NCI-H2196 (cell line): ENCODE measurements at regions not wholly inside any gene's neighbourhood (a gene's known extent, or its start where the extent isn't known, plus 50 kb on each side); places are given as distances from the start of the nearest gene placed in this dataset.

Source experiments
- DNase-seq: peaks from one replicate; lab custom pipeline; 2025; ENCODE audit not compliant: unreplicated experiment; lab: John Stamatoyannopoulos, UW

DNA sequence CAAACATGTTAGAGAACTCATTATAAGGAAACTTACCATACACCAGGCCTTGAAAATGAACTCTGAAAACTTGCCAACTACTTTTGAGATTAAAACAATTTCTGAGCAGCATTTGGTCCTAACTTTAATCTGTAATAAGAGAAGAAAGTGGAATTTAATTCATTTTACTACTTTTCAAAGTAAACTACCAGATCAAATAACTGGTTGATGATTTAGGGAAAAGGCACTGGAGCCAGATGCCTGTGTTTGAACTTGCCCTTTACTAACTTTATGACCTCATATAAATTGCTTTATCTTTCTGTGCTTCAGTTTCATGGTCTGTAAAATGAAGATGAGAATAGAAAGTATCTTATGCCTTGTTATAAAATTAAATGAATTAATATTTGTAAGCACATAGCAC lies 159.9 kb upstream of the PCDH18 start:
- no peak for DNase-seq

DNA sequence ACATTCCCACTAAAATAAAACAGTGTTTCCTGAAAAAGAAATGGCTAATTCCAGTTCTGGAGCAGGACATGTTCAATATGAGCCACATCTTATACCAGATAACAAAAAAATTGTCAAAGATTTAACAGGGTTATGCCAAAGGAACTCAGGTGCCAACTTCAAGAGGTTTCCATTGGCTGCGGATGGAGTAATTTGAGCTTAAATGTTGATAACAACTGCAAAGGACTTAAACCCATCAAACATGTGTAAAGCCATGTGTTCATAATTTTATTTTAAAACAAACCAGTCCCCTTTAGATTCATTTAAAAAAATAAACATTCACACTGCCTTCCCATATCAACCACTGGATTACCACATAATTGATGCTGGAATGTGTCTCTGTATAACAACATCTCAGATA lies 156.4 kb upstream of the PCDH18 start:
- DNase-seq = no peak

DNA sequence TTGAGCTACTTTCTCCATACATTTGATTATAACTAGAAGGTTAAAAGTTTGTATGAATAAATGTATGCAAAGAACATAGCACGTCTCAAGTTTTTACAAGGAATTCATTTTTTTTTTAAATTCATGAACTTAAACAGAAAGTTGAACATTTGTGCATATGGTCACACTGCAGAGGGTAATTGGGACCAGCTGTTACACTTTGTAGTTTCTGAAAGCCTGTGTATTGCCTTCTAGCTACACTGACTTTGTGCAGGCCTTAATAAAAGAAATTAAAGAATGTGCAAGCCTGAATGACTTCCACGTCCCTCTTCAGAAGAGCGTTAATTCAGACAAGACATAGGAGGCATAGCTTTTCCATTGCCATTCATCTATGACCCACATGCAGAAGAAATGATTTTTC lies 153.1 kb upstream of the PCDH18 start:
- DNase-seq = no peak

DNA sequence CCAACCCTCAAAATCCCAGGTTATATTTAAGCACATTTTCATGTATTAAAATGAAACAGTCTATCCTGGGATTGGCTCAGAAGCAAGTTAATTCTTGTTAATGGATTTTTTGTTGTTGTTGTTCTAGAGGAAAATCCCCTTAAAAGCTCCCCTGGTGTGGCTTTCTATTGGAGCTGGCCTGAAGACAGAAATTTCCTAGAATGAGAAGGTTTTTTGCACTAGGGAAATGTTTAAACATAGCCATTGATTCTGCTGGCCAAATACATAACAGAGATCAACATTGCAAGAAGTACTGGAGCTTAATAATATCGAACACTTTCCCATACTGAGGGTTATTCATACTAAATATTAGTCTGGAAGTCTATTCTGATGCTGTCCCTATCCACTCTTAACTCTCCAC lies 148.8 kb upstream of the PCDH18 start:
- no peak for DNase-seq

DNA sequence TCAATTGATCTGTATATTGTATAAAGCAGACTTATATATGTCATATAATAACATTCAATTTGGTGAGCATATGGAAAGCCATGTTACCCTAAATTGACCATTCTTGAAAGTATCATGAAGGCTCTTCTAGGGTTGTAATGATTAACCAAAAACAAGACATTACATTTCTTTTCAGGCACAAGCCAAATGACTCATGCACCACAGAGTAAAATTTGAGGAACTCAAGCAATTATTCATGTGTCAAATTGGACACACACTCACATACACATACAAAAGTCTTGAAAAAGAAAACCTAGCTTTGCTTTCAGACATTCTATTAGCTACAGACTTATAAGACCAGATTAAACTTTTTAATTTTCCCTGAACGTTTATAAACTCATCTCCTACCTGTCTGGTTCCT lies 146.5 kb upstream of the PCDH18 start:
- DNase-seq = no peak

DNA sequence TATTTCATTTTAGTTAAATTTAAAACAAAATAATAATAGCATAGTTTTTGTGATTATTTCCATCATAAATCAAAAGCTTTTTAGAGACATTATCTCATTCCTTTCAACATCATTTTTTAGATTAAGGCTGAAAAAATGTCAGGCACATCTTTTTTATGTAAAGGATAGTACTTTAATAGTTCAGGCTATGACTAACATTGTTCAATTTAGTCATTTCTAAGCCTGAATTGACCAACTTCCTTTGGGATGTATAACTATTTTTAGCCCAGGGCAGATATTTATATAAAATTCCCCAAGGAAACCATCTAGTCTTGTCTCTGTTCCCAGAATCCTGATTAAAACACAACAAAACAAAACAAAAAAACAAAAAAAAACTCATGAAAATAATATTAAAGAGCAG lies 145.6 kb upstream of the PCDH18 start:
- no peak for DNase-seq

DNA sequence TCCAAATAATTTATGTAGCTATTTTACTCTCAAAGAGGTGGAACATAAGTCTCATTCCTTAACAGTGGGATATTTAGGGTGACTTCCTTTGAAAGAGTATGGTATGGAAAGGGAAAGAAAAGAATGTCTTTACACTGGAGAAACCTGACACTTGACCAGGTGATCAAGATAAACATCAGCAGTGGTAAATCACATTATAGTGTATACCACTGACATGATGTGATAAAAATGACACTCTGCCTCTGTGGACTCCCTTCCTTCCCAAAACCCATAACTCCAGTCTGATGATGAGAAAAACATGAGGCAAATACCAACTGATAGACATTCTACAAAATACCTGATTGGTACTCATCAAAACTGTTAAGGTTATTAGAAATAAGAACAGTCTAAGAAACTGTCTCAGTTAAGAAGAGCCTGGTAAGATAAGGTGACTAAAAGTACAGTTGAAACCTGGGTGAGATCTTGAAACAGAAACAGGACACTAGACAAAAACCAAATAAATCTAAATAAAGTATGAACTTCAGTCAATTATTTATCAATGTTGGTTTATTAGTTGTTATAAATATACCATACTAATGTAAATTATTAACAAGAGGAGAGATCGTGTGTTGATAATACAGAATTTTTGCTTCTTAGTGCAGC lies 144.2 kb upstream of the PCDH18 start:
- no peak for DNase-seq

DNA sequence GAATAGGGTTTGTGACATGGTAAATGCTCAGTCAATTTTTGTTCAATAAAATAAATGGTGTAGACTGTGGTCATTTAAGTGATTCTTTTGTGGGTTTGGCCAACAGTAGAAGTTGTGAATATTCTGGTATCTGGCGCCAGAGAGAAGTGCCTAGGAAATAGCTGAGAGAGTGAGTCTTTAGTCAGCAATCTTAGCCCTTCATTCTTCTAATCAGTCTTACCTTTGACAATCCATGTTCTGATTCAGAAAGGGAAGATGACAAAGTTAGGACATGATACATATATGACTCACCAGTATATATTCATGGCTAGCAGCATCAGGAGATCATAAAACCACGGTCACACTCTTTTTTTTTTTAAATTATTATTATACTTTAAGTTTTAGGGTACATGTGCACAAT lies 141.8 kb upstream of the PCDH18 start:
- no peak for DNase-seq

DNA sequence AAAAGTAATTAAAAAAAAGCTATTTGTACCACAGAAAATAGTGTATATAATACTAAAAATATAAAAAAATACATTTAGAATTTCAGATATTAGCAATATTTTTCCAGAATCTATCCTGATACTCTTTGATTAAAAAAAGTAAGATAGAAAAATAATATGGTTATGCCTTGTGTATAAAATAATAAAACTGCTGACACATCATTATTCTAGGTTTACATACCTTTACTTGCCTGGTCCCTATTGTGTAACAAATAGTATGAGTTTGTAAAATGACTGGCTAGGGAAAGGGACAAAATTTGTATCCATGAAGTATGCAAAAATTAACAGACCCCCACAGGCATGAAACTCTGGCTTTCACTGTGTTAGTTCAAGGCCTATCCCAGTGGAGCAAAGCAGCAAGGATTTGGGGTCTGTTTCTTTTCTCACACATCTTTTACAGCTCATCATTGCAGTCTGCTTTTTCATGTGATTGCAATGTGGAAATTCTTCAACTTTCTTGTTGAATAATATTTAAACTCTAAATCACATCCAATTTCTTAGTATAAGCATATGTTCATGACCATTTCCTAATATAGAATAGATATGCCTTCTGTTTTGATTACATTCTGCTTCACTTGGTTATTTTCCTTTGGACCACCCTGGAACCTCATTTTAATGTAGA lies 136.7 kb upstream of the PCDH18 start:
- DNase-seq = no peak

DNA sequence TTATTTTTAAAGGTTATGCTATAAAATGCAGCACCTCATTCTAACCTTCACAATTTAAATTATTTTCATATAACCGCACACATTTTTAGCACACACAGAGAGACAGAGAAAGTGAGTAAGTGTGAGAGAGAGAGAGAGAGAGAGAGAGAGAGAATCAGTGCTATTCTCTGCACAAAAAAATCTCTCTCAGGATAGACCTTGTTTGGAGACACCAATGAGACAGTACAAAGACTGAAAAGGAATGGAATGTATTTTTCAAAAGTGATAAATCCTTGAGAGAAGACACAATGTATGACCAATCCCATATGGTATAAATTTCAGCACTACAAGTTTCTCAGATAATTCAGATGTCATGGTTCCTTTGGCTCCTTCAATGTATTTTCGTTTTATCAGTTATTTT lies 132.1 kb upstream of the PCDH18 start:
- DNase-seq = no peak

DNA sequence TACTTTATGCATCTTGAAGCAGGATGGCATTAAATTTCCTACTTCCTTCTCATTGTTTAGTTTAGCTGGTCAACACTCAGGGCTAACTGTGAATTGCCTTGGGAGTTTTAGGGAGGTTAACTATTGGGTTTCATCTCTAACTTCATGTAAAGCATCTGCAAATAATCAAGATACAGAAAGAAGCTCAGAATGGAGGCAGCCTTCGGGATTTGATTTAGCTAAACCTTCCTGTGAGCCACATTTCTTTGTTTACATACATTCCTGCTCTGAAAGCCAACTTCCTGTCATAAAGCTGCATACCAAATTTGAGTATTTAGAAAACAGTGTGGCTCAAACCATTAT lies 131.7 kb upstream of the PCDH18 start:
- DNase-seq = no peak

DNA sequence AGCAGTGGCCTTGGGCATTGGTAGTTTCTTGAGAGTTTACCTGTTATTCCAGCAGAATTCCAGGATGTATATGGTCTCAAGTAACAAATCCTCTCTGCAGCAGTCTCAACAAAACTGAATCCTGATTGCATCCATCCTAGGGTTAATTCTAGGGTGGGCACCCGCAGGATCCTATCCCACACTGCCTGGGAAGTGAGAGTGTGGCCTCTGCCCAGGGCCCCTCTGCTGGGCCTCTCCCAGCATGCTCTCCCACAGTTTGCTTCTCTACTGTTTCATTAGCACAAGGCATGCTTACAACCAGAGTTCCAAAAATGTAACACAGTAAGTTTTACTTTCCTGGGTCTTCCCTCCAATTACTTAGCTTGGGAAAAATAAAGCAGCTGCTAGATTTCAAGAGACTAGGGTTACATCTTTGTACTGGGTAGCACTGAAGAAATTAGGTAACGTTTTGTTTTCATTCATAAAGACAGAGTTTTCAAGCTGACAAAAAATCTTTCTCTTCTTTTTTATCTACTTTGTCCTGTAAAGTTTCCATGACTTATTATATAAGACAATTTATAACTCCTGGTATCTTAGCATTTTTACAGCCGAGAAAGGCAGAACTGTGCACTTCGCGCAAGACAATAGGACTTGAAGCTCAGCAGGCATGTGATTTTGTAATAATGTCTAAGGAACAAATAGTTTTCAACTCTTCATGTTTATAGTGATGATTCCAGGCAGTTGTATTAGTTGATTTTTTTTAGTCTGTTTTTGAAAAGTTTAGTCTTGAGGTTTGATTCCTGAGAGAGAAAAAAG lies 131.2 kb upstream of the PCDH18 start:
- no peak for DNase-seq

DNA sequence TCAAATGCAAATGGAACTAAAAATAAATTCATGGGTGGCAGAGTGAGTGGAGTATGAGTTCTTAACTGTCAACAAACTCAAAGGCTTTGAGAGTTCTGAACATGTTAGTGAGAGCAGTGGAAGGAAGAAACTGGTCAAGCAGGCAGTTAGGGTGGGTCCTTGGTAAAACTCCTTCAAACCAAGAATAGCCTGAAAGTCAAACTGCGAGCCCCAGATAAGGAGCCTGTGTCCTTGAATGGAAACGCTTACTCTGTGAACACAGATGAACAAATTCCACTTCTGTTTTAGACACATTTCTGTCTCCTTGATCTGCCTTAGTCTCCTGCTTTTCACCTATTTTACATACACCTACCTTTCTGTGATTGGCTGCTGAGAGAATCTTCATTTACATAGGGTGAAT lies 129.4 kb upstream of the PCDH18 start:
- no peak for DNase-seq

DNA sequence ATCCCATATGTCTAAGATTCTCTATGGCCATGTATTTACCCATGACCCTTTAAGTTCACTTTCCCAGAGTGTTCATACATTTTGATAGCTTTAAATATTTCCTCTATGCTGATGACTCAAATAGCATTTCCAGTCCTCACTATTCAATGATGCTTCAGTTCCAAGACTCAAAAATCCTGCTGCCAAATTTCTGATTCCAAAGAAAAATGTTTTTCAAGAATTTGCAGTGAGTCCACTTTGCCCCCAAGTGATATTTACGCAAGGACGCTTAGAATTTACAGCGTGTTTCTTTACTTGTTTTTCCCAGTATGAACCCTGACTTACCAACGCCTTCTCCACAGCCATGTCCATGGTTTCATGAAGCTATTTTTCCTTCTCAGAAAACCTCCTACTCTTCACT lies 127.9 kb upstream of the PCDH18 start:
- no peak for DNase-seq

DNA sequence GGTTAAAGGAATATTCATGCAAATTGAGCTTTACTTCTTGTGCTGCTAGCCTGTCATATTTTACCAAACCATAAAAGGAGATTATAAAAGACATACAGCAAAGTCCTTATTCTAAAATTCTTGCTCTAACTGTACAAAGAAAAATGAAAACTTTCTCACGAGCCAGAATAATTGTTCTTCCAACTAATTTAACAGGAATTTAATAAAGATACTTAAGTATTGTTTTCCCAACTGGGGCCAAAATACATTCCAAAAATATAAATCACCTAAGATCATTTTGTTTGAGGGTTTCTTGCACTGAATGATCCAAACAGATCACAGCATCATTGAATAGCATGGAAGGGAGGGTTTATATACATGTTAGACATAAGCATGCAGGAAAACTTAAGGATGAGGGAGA lies 127.1 kb upstream of the PCDH18 start:
- DNase-seq = no peak

DNA sequence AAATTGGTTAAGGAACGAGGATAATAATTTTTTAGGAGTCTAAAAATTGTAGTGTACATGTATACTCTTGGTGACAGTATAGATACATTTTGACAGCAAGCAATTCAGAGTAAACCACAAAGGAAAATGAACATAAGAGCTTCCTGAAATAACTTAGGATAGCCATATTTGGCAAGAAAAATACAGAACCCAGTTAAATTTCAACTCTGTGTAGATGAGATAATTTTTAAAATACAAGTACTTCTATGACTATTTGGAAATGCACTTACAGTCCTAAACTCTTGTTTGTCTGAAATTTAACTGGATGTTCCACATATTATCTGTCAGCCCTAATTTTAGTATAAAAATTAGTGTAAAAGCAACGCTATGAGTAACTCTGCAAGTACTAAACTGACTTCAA lies 124.4 kb upstream of the PCDH18 start:
- no peak for DNase-seq

DNA sequence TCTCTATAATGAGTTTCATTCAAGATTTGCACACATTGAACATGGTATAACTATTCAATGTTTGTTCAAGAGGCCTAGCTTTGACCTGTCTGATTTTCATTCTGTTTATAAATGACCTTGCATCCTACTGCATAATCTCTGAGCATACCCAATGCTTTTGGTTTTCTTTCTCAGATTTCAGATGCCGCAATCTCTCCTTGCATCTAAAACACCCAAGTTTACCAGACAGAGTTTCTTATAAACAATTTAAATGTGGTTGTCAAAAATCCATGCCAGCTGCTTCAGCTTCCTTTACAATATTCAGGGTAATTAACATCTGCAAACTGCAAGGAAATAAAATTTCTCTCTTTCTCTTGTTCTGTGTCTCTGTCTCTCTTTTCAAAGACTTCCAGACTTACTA lies 123.0 kb upstream of the PCDH18 start:
- no peak for DNase-seq

DNA sequence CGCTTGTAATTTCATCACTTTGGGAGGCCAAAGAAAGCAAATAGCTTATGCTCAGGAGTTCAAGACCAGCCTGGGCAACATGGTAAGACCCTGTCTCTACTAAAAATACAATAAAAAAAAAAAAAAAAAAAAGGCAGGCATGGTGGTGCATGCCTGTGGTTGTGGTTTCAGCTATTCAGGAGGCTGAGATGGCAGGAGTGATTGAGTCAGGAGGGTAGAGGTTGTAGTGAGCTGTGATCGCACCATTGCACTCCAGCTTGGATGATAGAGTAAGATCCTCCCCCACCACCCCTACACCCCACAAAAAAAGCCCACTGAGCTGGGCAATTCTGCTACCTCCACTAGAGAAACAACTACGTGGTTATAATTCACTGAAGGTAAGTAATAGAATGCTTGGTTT lies 118.8 kb upstream of the PCDH18 start:
- no peak for DNase-seq

DNA sequence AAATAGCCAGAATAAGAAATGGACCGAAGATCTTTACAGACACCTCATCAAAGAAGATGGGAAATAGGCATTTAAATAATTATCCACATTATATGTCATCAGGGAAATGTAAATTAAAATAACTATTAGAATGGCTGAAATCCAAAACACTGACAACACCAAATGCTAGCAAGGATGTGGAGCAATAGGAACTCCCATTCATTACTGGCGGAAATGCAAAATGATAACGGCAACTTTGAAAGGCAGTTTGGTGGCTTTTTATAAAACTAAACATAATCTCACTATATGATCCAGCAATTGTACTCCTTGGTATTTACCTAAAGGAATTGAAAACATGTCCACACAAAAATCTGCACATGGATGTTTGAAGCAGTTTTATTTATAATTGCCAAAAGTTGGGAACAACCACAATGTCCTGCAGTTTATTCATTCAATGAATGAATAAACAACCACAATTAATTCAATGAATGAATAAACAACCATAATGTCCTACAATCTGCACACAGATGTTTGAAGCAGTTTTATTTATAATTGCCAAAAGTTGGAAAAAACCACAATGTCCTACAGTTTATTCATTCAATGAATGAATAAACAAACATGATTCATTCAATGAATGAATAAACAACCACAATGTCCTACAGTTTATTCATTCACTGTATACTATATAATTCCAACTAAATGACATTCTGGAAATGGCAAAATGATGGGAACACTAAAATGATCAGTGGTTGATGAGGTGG lies 117.6 kb upstream of the PCDH18 start:
- DNase-seq = no peak

DNA sequence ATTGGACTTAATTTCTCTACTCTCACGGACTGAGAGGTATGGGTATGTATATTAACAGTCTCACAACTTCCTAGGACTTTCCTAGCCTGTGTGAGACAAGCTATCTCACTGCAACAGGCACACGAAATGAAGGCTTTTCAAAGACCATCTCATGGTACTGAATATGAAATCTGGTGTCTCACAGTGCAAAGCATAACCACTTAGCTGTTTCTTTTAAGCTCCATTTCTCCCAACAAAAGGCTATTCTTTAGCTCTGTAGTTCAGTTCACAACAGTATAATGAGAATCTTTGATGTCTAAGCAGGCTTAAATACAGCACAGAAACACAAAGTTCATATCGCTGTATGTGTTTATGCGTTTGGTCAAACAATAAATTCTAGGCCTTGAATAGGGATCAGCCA lies 116.2 kb upstream of the PCDH18 start:
- DNase-seq = no peak

DNA sequence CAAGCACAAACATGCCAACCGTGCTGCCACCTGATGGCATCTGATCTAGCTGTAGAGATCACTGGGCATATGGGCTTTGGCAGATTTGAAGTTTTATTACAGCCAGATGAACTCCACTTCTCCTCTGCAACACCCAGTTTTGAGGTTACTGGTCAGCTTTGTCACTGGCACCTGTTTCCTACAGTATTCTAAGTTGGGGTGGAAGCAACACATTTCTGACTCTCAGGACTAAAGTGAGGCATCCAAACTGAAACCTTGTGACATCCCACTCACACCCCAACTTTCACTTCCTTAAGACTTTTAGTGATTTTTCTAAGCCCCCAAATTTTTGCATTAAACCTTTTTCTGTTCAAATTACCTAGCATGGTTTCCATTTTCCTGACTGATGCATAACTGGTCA lies 115.1 kb upstream of the PCDH18 start:
- no peak for DNase-seq

DNA sequence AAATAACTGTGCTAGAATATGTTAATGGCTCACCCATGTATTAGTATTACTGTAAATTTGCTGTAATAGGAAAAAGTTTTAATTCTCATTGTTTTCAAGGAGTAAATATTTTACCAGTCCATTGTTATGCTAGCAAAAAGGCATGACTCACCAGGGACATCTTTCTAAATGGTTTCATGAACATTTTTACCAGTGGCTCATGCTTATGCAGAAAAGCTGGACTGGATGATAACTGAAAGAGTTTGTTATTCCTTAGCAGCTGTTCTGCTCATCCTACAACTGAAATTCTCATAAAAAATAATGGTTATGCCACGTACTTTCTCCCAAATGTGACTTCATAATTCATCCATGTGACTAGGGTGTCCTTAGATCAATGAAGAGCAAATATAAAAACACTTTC lies 111.9 kb upstream of the PCDH18 start:
- no peak for DNase-seq
